Hematopoietic multipotent progenitor cell treated with erythropoietin and hydrocortisone succinate and interleukin-3 and kit ligand, for 4 days (in vitro differentiated cells): ENCODE measurements at regions not wholly inside any gene's neighbourhood (a gene's known extent, or its start where the extent isn't known, plus 50 kb on each side); places are given as distances from the start of the nearest gene placed in this dataset.
"Not testable (repeated sequence)": the region's sequence is repeated elsewhere in the genome, so short reads cannot be mapped to it uniquely, and the experiment has no call there.

Experiments
- DNase-seq: peaks from one replicate; pipeline ENCODE4 v3.0.0-alpha.2; 2015

GRCh38 chr4:188439641-188440311 is 300.5 kb downstream of the TRIML1 start:
- no peak for DNase-seq

DNA sequence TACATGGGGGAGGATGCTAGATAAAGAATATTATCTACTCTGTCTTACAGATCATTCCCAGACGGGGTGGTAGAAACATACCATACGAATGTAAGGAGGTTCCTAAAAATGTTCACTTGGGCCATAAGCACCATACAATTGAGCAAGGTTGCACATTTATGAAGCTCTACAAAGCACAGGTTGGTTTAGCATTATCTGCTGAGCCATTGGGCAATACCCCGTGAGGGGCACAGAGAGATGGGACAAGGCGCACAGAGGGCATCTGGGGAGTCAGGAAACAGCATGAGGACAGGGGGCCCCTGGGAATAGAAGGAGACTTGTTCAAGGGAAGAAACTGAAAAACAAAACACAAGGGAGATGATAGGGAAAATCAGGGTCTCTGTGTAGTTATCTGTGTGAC is 305.3 kb downstream of the TRIML1 start:
- no peak for DNase-seq

DNA sequence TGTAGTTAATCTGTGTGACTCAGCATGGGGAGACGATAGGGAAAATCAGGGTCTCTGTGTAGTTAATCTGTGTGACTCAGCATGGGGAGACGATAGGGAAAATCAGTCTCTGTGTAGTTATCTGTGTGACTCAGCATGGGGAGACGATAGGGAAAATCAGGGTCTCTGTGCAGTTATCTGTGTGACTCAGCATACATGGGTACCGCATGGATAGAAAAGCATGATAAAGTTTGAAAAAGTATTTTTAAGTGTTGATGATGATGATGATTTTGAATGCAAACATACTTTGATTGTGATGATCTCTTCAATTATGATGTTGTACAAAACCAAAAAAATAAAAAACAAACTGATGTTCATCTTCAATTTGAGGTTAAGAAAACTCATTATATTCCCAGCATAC is 309.8 kb downstream of the TRIML1 start:
- not testable (repeated sequence) for DNase-seq

- DNase-seq: no peak
Observed at GRCh38 chr4:188450571-188450970, 311.3 kb downstream of the TRIML1 start.

DNA sequence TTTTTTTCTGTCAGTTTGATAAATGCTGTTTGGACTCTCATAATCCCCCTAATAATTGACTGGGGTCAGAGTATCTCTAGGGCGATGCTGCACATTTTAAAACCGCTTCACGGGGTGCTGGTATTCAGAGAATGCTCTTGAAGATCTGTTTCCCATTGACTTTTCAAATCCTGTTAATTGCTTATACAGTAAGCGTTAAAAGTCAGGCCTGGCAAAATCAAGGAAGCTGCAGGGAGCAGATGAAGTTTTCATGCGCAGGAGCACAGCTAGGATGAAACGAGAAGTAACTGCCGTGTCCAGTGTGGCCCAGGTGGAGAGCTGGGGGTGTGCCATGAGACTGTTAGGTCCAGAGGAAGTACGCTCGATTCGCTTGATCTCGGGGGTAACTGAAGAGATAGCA is 312.9 kb downstream of the TRIML1 start:
- no peak for DNase-seq

- no peak for DNase-seq
Observed at GRCh38 chr4:188454575-188454974, 315.3 kb downstream of the TRIML1 start.

DNA sequence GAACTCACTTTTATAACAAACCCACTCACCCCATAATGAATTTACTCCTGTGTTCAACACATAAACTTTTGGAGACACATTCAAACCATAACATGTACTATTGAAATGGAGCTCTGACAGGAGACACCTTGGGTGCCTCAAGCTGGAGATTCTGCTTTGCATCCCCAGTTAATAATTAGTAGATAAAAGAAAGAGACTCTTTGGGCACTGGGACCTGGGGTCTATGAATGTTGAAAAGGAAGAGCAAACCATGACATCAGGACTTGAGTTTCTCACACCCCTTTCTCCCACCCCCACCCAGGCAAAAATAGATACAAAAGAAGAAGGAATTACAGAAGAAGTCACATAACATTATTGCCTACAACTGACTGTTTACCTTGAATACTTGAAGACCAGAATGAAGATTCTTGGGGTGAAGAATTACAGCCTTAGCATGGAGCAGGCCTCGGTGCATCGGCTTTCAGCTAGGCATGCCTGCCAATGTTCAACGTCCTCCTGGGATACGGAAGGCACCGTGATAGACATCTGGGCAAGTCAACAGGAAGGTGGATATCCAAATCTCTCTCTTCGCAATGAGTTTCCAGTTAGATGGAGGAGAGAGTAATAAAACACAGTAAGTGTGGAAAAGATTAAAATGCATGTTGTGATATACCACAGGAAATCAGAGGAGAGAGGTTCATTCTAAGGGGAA is 316.0 kb downstream of the TRIML1 start:
- no peak for DNase-seq

DNA sequence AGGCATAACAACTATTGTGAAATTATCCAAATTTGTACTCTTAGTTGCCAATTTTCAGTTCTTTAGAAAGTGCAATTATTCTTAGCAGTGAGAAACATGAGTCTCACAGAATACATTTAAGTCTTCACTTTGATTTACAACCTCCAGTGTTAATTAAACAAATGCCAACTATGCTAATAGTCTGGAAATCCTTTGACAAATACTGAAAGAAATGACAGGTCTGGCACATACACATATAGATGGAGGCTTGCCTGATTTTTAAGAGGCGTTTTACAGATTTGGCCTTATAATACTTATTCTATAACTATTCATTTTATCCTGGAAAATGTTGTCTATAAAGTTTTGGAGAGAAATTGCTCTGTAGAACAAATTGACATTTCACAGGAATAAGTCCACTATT is 320.1 kb downstream of the TRIML1 start:
- no peak for DNase-seq

DNA sequence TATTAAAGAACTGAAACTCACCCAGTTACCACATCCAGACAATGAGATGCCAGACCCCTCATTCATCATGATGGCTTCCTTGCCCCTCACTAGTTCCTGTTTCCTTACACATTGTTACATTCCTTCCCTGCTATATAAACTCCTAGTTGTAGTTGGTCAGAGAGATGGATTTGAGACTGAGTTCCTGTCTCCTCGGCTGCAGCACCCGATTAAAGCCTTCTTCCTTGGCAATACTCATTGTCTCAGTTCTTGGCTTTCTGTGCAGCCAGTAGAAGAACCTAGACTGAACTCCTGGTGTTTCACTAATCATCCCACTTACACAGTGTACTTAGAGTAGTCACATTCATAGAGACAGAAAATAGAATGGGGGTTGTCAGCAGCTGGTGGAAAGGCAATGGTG is 324.7 kb downstream of the TRIML1 start:
- no peak for DNase-seq

DNA sequence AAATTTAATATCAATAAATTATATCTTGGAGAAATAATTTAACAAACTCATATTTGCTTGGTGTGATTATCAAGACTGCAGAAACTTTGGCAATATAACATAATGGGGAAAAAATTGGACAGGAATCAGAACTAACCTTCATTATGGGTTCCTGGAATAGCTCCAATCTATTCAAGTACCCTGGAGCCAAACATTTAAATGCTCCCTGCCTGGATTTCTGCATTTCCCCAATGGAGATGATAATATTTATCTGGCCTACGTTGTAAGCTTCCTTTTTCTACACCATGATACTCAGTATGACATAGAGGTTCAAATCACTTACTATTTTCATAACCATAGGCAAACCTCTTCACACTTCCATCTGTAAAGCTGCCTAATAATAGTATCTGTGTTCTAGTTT is 326.8 kb downstream of the TRIML1 start:
- no peak for DNase-seq

DNA sequence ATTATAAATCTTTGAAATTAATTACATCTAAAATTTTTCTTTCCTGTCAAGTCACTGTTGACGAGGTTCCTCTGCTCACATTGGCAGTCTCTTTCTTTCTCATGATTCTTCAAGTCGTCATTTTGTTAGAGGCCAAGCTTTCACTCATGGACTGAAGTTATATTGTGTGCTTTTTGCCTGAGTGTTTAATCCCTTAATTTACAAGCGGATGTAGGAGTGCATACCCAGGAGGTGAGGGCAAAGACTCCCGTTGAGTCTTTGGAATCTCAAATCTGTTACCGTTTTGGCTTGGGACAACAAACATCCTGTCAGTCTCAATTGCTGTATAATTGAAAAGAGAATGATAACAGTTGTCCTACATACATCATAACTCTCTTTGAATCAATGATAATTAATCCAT is 345.0 kb downstream of the TRIML1 start:
- DNase-seq: no peak

DNA sequence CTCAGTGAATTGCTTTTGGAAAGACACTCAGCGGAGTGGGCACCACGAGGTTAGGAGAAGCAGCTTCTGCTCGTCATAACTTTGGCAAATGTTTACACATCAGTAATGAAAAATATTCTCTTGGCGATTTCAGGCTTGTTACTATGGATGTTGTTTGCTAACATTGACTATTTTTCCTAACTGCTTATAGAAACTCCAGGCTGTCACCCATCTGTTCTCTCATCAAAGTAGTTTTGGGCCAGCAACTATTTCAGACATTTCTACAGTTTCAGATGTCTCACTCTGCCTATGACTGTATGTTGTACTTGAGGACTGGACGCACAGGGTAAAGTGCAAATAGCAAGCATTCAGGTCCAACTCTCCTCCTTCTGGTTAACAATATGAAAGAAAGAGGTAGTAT is 346.7 kb downstream of the TRIML1 start:
- no peak for DNase-seq

- no peak for DNase-seq
Observed at GRCh38 chr4:188492886-188493285, 353.6 kb downstream of the TRIML1 start.

DNA sequence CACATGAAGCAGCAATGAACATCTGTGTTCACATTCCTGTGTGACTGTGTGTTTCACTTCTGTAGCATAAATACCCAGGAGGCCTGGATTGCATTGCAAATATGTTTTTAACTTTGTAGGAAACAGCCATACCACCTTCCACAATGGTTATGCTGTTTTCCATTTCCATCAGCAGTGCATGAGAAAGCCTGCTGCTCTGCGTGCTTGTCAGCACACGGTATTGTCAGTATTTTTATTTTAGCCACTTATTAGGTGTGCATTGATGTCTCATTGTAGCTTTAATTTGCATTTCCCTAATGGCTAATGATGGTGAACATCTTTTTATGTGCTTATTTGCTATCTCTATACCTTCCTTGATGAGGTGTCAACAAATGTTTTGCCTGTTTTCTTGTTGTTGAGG is 355.9 kb downstream of the TRIML1 start:
- no peak for DNase-seq

DNA sequence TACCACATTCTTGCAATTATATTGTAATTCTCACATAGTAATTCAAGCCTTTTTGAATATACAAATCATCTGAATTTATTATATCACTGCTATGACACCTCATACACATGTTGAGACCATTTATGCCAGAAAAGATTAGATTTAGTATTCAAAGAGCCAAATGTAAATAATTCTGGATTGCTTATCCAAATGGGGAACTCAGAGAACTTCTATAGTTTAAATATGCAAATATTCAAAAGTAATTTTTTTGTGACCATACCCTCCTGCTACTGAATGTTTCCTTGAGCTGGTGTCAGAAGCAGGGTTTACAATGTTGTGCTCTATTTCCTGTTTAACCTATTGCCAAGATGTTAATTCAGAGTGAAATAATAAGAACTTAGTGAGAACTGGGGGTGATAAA is 372.2 kb downstream of the TRIML1 start:
- no peak for DNase-seq

- DNase-seq: no peak
Observed at GRCh38 chr4:188532751-188533150, 393.5 kb downstream of the TRIML1 start.

DNA sequence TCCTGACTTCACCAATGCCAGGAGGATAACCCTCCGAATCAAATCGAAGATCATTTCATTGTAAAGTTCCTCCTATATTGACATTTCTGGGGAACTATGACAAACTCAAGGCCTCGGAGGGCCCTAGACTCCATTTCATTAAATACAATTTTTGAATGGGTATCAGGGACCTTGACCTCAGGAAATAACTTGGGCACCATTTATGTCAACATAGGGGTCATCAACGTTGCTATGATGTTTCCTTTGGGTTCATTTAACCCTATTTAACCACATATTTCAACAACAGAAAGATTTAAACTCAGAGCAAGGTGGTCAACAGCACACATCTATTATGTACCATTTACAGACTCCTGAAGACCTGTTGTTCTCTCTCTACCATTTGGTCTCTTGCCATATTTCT is 395.1 kb downstream of the TRIML1 start:
- DNase-seq: no peak

DNA sequence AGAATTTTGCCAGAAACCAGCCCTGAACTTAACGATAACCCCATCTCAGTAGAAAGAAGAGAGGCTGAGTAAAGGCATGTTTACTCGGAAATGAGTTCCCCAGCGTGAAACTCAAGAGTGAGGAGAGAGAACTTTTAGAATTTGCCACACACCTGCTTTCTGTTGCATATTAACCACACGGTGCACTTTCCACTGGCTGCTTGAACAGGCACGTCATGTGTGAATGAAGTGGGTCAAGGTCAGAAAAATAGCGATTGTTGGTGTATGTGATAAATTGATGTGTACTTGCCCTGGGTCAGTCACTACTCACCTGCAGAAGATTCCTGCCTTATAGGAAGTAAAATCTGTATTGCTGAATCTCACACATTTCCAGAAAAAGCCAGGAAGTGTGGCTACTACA is 395.7 kb downstream of the TRIML1 start:
- no peak for DNase-seq

DNA sequence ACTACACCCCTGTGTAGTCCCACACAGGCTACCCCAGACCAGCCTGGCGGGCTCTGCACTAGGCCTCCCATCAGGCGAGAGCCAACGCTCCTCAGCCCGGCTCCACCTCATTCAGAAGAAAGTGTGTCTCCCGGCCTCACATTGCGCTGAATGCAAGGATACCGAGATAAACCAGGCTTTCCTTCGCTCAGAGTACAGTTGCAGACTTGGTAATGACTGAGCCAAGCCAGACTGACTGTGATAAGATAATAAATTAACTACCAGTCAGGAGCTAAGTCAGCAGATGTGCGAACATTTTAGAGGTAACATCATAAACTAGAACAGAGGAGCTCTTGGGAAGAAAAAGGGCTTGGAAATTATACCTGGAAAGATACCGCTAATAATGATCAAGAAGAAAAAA is 397.6 kb downstream of the TRIML1 start:
- DNase-seq: no peak

DNA sequence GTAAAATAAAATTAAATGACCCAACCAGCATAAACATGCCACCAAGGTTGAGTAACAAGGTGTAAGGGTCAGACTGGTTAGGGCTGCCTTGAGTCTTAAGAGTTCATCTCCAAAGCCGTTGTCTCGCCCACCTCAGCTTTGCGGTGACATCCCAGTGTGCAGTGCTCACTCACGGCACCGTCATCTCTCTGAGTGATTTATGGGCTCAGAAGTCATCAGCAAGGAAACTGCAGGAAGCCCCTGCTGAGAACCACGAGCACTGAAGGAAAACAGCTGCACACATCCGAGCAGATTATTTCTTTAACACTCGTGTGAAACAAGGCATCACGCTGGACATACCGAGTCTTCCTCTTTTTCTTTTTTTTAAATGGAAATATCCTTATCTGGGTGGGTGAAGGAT is 411.1 kb downstream of the TRIML1 start:
- DNase-seq: no peak

- DNase-seq: no peak
Observed at GRCh38 chr4:188551156-188551555, 411.9 kb downstream of the TRIML1 start.

DNA sequence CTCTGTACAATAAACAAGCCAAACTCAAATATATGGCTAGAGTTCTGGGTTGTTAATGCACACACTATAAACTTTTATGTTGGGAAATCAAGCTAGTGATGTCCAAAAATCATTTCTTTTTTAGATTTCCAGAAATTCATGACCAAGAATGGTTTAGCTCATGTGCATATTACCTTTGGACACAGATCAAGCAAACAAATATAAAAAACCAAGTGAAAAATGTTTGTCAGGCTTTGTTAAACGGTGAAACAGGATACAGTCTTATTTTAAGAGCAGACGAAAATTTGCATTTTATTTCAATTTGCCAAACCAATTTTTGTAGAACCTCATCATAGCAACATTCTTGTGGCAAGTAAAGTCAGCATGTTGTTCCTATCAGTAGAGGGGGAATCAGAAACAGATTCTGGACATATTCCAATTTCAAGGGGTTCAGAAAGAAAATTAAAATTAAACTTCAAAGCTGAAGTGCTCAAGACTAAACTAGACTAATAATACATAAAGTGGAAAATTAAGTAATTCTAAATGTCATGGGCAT is 413.6 kb downstream of the TRIML1 start:
- DNase-seq: no peak

- no peak for DNase-seq
Observed at GRCh38 chr4:188554413-188554812, 415.2 kb downstream of the TRIML1 start.

DNA sequence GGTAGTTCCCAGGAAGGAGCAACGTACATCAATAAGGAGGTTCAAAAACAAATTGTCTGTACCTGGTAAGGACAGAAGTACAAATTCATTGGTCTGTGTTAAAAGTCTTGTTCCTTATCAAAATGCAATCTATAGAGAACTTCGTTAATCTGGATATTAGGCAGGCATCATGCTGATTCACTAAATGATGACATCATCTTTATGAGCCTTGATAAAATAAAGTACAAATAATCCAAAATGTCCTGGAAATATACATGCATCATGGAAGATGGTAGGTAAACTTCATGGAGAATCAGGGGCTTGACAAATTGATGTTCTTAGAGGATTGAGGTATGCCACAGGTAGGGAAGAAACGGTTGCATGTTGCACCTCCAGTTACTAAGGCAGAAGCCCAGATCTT is 433.9 kb downstream of the TRIML1 start:
- no peak for DNase-seq

DNA sequence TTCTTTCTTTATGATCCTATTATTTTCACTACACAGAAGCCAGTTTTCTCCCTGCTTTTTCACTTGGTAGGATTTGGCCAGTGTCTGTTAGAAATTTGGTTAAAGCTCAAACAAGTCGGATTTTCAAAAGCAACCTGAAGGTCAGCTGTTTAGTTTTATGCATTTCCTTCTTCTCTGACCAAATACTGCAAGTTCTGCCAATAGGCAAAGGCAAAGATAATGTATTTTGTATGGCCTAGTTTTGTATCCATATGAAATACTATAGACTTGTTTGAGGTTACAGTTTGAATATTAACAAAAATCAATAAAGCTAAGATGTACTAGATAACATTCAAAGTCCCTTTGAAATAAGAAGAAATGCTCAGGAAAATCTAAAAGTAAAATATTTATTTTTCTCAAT is 439.4 kb downstream of the TRIML1 start:
- no peak for DNase-seq
